ACC112 (cell line): ENCODE measurements at regions not wholly inside any gene's neighbourhood (a gene's known extent, or its start where the extent isn't known, plus 50 kb on each side); places are given as distances from the start of the nearest gene placed in this dataset.
"Not testable (repeated sequence)": the region's sequence is repeated elsewhere in the genome, so short reads cannot be mapped to it uniquely, and the experiment has no call there.

Source experiments
- H2AFZ ChIP-seq: fragments of 200-600 bp; sonication (generic); one replicate; pipeline ENCODE4 v1.6.0; 2017; ENCODE audit warnings: antibody characterized with exemption, low read length; ENCODE audit not compliant: unreplicated experiment
- H3K27ac ChIP-seq: fragments of 200-600 bp; sonication (generic); 2 replicates; pipeline ENCODE4 v1.5.1; 2014; ENCODE audit warnings: low read depth, mild to moderate bottlenecking, antibody characterized with exemption, low read length, moderate library complexity
- H3K27me3 ChIP-seq: fragments of 200-600 bp; sonication (generic); 2 replicates; pipeline ENCODE4 v1.6.1; 2014; ENCODE audit warnings: mild to moderate bottlenecking, antibody characterized with exemption, low read length, moderate library complexity, mixed read lengths; ENCODE audit not compliant: insufficient read depth
- H3K36me3 ChIP-seq: fragments of 200-600 bp; sonication (generic); 2 replicates; pipeline ENCODE4 v1.6.1; 2016; ENCODE audit warnings: mild to moderate bottlenecking, antibody characterized with exemption, low read length, moderate library complexity, mixed read lengths; ENCODE audit not compliant: insufficient read depth
- H3K4me1 ChIP-seq: fragments of 200-600 bp; sonication (generic); one replicate; pipeline ENCODE4 v1.6.1; 2016; ENCODE audit warnings: low read length, mixed read lengths; ENCODE audit not compliant: insufficient read depth, unreplicated experiment, control insufficient read depth
- H3K4me3 ChIP-seq: fragments of 200-600 bp; sonication (generic); 2 replicates; pipeline ENCODE4 v1.5.1; 2014; ENCODE audit warnings: mild to moderate bottlenecking, low read depth, low read length
- H3K79me2 ChIP-seq: fragments of 200-600 bp; sonication (generic); one replicate; pipeline ENCODE4 v1.6.0; 2016; ENCODE audit warnings: low read length; ENCODE audit not compliant: control insufficient read depth, unreplicated experiment, insufficient read depth

DNA sequence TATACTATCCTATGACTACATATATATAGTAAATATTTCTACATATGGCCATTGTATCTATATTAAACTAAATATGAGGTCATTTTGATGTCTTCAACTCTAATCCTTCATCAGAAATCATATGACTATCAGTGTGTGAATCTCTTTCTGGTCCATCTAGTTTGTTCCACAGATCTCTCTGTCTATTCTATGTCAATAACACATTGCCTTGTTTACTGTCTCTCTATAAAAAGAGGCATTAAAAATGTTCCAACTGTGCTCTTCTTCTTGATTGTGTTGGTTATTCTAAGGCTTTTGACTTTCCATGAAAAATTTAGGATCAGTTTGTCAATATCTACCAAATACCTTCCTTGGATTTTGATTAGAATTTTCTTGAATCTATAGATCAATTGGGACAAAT lies 338.3 kb upstream of the FSTL5 start:
- H3K79me2 ChIP-seq, result no peaks in the 10 kb centered on the region
- no peaks in the 10 kb centered on the region for H3K36me3 ChIP-seq
- H3K4me3 ChIP-seq, result no peak overlapping the region
- H3K27ac ChIP-seq, result no peak overlapping the region
- peaks cover 6% of the 10 kb centered on the region; the same call in 1 of the 2 replicates for H3K27me3 ChIP-seq
- no peak overlapping the region for H2AFZ ChIP-seq
- no peaks in the 10 kb centered on the region for H3K4me1 ChIP-seq

DNA sequence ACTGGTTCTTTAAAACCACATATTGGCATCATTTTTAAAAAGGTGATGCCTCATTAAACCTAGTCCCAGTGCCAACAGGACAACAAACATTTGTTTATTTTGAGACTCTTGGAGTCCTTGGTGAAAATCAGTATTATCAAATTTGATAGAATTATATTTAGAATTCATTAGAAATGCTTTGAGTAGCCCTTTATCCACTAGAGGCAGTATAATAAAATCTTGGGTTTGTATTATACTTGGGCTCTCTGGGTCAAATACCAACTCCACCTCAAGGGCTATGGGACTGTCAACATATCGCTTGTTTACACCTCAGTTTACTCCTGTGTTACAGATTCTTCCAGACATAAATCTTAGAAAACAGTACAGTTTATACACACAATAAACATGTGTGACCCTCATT lies 335.7 kb upstream of the FSTL5 start:
- H3K36me3 ChIP-seq, result no peaks in the 10 kb centered on the region
- H3K27me3 ChIP-seq, result peaks cover 6% of the 10 kb centered on the region; the same call in 1 of the 2 replicates
- H2AFZ ChIP-seq, result no peak overlapping the region
- H3K27ac ChIP-seq, result no peak overlapping the region
- no peak overlapping the region for H3K4me3 ChIP-seq
- no peaks in the 10 kb centered on the region for H3K79me2 ChIP-seq
- no peaks in the 10 kb centered on the region for H3K4me1 ChIP-seq

DNA sequence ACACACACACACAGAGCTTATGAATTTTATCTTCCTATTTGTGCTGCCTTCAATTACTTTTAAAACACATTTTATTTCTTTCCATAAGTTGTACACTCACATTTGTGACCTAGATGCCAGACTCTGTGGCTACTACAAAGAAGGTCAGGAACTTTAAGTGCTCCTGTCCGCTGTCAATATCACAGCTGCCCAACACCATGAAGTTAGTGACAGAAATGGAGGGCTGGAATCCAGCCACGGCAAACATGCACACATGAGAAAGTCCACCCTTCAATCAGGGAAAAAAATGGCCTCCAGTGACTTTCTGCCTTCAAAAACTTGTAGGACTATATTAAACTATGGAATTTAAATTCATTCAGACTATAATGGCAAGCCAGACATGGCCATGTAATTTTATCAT lies 334.4 kb upstream of the FSTL5 start:
- H3K27me3 ChIP-seq, result peaks cover 6% of the 10 kb centered on the region; the same call in 1 of the 2 replicates
- no peaks in the 10 kb centered on the region for H3K36me3 ChIP-seq
- H3K79me2 ChIP-seq, result no peaks in the 10 kb centered on the region
- no peak overlapping the region for H3K4me3 ChIP-seq
- H3K27ac ChIP-seq, result no peak overlapping the region
- no peak overlapping the region for H2AFZ ChIP-seq
- H3K4me1 ChIP-seq, result no peaks in the 10 kb centered on the region

DNA sequence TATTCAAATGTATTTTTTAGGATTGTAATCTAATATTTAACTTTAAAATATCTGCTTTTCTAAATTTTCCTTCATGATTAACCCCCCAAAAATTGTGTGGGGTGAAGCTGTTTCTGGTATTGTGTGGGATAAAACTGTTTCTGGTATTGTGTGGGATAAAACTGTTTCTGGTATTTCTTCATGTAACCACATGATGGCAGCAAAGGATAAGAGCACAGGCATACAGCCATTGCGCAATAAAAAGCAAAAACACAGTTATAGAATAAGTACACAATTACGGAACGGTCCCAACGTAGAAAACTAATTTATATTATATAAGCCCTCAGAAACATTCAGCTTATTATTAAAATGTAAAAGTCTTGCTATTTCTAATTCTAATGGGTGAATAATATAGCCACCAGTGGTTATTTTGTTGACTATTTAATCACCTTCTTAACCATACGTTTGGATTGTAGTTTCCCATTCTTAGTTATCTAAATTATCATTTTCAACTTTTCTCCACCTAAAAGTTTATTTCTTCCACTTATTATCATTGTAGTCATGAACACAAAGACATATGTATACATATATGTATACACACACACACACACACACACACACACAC lies 333.9 kb upstream of the FSTL5 start:
- H3K36me3 ChIP-seq, result no peaks in the 10 kb centered on the region

DNA sequence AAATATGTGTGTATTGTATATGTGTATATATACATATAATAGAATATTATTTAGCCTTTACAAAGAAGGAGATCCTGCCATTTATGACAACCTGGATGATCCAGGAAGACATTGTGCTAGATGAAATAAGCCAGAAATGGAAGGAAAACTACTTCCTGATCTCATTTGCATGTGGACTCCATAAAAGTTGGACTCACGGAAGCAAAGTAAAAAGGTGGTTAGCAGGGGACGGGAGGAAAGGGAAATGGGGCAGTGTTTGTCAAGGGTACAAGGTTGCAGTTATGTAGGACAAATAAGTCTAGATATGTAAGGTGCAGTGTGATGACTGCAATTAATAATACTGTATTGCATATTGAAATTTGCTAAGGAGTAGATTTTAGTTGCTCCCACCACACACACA lies 331.1 kb upstream of the FSTL5 start:
- Histone ChIP-seq H3K4me3 (no peak overlapping the region), H3K79me2 (no peaks in the 10 kb centered on the region), H3K4me1 (no peaks in the 10 kb centered on the region), H3K27me3 (peaks cover 6% of the 10 kb centered on the region; the same call in 1 of the 2 replicates), H3K36me3 (no peaks in the 10 kb centered on the region), H3K27ac (no peak overlapping the region), H2AFZ (no peak overlapping the region)

More for the DNA sequence above, 333.9 kb upstream of the FSTL5 start:
- H3K27ac ChIP-seq, result no peak overlapping the region
- no peaks in the 10 kb centered on the region for H3K4me1 ChIP-seq
- H3K27me3 ChIP-seq, result peaks cover 6% of the 10 kb centered on the region; the same call in 1 of the 2 replicates
- no peak overlapping the region for H3K4me3 ChIP-seq
- H2AFZ ChIP-seq, result no peak overlapping the region
- H3K79me2 ChIP-seq, result no peaks in the 10 kb centered on the region

DNA sequence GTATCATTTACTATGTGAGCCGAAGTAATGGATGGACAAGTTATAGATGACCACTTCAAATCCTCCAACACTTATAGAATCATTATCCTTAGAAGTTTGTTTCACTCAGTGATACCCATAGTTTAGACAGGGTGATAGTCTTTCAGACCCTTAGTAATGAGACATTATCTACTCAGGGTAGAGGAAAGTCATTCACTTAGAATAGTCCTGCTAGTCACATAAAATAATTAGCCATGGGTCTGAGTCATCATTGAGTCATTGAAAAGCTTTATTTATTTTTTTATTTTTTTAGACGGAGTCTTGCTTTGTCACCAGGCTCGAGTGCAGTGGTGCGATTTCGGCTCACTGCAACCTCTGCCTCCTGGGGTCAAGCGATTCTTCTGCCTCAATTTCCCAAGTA lies 321.7 kb upstream of the FSTL5 start:
- Histone ChIP-seq H2AFZ (no peak overlapping the region), H3K36me3 (no peaks in the 10 kb centered on the region), H3K27ac (no peak overlapping the region), H3K4me1 (no peaks in the 10 kb centered on the region), H3K4me3 (no peak overlapping the region), H3K27me3 (no peaks in the 10 kb centered on the region), H3K79me2 (no peaks in the 10 kb centered on the region)

DNA sequence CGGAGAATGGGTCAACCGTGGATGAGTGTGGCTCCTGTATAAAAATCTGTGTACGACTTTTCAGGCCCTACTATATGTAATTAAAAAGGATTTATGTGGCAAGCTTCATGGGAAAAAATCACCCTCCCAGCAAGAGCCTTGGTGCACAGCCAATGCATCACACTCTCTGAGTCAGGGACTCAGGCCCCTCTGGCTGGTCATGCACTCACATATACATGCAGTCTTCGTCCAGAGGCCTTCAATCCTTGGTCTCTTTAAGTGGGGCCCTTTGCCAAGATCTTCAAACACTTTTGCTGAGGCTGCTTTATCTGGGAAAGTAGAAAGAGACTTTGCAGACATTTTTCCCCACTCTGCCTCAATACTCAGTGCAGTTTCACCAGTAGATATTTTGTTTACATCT lies 311.4 kb upstream of the FSTL5 start:
- H3K27me3 ChIP-seq, result no peaks in the 10 kb centered on the region
- no peak overlapping the region for H3K4me3 ChIP-seq
- no peak overlapping the region for H2AFZ ChIP-seq
- no peaks in the 10 kb centered on the region for H3K4me1 ChIP-seq
- no peaks in the 10 kb centered on the region for H3K79me2 ChIP-seq
- no peak overlapping the region for H3K27ac ChIP-seq
- no peaks in the 10 kb centered on the region for H3K36me3 ChIP-seq

DNA sequence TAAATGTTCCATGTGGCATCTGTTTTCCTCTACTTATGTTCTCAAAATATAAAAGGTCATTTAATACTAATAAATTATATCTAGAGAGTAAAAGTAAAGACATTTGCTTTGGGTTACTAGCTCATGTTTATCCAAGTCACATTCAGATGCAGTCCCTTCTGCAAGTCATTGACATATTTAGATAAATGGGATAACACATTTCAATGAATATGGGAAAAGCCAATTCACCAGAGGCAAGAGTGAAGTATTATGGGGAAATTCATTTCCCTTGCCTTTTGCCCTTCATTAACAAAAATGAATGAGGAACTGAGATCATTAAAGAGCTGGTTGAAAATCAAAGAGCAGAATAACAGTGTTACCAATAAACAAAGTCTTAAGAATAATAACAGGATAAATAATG lies 306.2 kb upstream of the FSTL5 start:
- Histone ChIP-seq H3K27ac (no peak overlapping the region), H3K79me2 (no peaks in the 10 kb centered on the region), H3K4me3 (no peak overlapping the region), H2AFZ (no peak overlapping the region), H3K36me3 (no peaks in the 10 kb centered on the region), H3K4me1 (no peaks in the 10 kb centered on the region), H3K27me3 (no peaks in the 10 kb centered on the region)

DNA sequence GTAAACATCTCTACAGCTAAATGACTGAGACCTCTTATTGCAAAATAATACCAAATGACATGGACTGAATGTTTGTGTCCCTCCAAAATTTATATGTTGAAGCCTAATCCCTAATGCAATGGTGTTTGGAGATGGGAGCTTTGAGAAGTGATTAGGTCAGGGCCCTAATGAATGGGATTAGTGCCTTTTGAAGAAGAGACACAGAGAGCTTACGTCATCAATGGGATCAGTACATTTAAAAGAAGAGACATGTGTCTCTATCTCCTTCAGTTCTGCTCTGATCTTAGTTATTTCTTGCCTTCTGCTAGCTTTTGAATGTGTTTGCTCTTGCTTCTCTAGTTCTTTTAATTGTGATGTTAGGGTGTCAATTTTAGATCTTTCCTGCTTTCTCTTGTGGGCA lies 301.6 kb upstream of the FSTL5 start:
- H3K4me3 ChIP-seq, H3K36me3 ChIP-seq, H2AFZ ChIP-seq, H3K79me2 ChIP-seq, H3K4me1 ChIP-seq, H3K27ac ChIP-seq, H3K27me3 ChIP-seq: not testable (repeated sequence)

DNA sequence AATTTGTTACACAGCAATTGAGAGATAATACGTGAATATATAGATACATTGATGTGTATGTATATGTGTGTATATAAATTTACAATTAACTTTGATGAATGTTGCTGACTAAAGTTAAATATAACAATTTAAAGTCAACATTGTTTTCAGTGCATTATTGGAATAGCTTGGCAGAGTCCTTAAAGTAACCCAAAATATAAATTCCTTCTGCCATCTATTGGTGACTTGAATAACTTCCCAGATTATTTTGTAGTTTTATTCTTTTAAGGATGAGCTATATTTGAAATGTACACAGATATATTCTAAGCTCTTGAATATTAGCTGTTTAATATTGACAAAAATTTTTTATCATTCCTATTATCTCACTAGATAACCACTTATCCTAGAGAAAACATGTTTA lies 298.2 kb upstream of the FSTL5 start:
- Histone ChIP-seq H3K4me3 (no peak overlapping the region), H3K27me3 (no peaks in the 10 kb centered on the region), H3K36me3 (no peaks in the 10 kb centered on the region), H3K27ac (no peak overlapping the region), H3K79me2 (no peaks in the 10 kb centered on the region), H2AFZ (no peak overlapping the region), H3K4me1 (no peaks in the 10 kb centered on the region)

DNA sequence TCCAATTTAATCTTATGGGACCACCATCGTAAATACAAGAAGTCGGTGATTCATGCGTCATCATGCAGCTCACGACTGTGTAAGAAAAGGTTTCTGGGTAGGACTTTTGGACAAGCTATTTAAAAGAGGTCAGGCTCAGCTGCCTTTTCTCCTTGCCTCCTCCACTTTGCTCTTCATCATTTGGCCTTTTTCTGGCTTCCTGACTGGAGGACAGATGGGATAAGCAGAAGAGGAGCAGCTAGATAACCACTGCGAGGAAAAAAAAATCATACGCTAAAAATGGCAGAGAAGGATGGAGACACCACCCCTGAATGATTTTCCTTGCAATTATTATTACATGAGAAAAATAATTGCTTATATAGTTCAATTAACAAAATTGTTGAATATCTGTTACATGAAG lies 294.3 kb upstream of the FSTL5 start:
- Histone ChIP-seq H3K36me3 (no peaks in the 10 kb centered on the region), H2AFZ (no peak overlapping the region), H3K4me1 (no peaks in the 10 kb centered on the region), H3K27ac (no peak overlapping the region), H3K27me3 (no peaks in the 10 kb centered on the region), H3K4me3 (no peak overlapping the region), H3K79me2 (no peaks in the 10 kb centered on the region)
